ENCODE measurements at regions not wholly inside any gene's neighbourhood (a gene's known extent, or its start where the extent isn't known, plus 50 kb on each side); places are given as distances from the start of the nearest gene placed in this dataset.

GRCh38 chrX:17922303-17922702, 61.2 kb upstream of the RAI2 start:
- DNase-seq (ENCODE audit: low read depth), result no peak

GRCh38 chrX:17919896-17920446, 58.9 kb upstream of the RAI2 start:
- DNase-seq (ENCODE audit: low read depth), result no peak

GRCh38 chrX:17917945-17918577, 57.0 kb upstream of the RAI2 start:
- DNase-seq (ENCODE audit: low read depth), result no peak

GRCh38 chrX:17913801-17914200, 52.7 kb upstream of the RAI2 start:
- no peak for DNase-seq (ENCODE audit: low read depth)

Data from EH (cell line).